HepG2 (cell line): ENCODE measurements at regions not wholly inside any gene's neighbourhood (a gene's known extent, or its start where the extent isn't known, plus 50 kb on each side); places are given as distances from the start of the nearest gene placed in this dataset.

ENCODE experiments used
- ATAC-seq: fragments of 200-7000 bp; cut with Tn5 transposase; 3 replicates; pipeline ENCODE4 v1.9.1; 2020; ENCODE audit warnings: mild to moderate bottlenecking, moderate library complexity
- BruUV-seq: library from RNA; stranded (reverse); fragments of 400-500 nt; replicated peaks from 2 replicates; lab custom pipeline; 2021; lab: Mats Ljungman, UMichigan
- CTCF ChIA-PET: fragments of 300-600 bp; formaldehyde crosslinking; extraction: SDS; loops from one replicate; lab custom pipeline; 2021; ENCODE audit warnings: low total read pairs, inconsistent platforms, low intra/inter-chr PET ratio; lab: Yijun Ruan, JAX
- POLR2A ChIA-PET: fragments of 350-600 bp; sonication (Branson Sonifier 250); formaldehyde crosslinking; loops from one replicate; lab custom pipeline; 2020; ENCODE audit warnings: antibody characterized with exemption, inconsistent platforms; lab: Yijun Ruan, JAX
- DNase-seq: peaks from one replicate; pipeline ENCODE4 v3.0.0-alpha.2; 2015; ENCODE audit warnings: low spot score
- FAIRE-seq: peaks from 3 replicates; lab custom pipeline; 2011; peaks lifted over from hg19 to GRCh38; lab: Jason Lieb, UNC
- H2AFZ ChIP-seq: one replicate; pipeline ENCODE4 v1.6.1; 2011; ENCODE audit warnings: low read length, inconsistent platforms
- H3K27ac ChIP-seq: fragments of 300-600 bp; 3 replicates; pipeline ENCODE4 v1.8.0; 2011; ENCODE audit warnings: mixed run types, mild to moderate bottlenecking, mixed read lengths, low read length, inconsistent platforms; ENCODE audit not compliant: insufficient read depth; ENCODE audit errors: extremely low read length
- H3K27me3 ChIP-seq, 2 experiments: fragments of 200-600 bp in 1 of 2; 2 replicates in 1 of 2; 3 replicates in 1 of 2; pipeline versions ENCODE4 v1.6.0 to v1.8.0; 2011; ENCODE audit warnings: low read length in 2 of 2, mild to moderate bottlenecking in 2 of 2, moderate library complexity in 2 of 2, inconsistent platforms in 1 of 2; ENCODE audit not compliant: insufficient read depth in 2 of 2, control insufficient read depth in 1 of 2
- H3K36me3 ChIP-seq, 2 experiments: fragments of 200-600 bp in 1 of 2; replicated peaks in 1 of 2; 2 replicates in 1 of 2; 3 replicates in 1 of 2; pipeline versions ENCODE4 v1.5.1 to v1.8.0; 2011; ENCODE audit warnings: low read length in 2 of 2, inconsistent platforms in 1 of 2; ENCODE audit not compliant: insufficient read depth in 2 of 2, control insufficient read depth in 1 of 2
- H3K4me1 ChIP-seq: 2 replicates; pipeline ENCODE4 v1.5.1; 2012; ENCODE audit warnings: low read length, inconsistent platforms; ENCODE audit not compliant: insufficient read depth
- H3K4me2 ChIP-seq: 2 replicates; pipeline ENCODE4 v1.6.0; 2011; ENCODE audit warnings: low read depth, low read length, inconsistent platforms
- H3K4me3 ChIP-seq, 3 experiments: fragments of 200-600 bp in 1 of 3; sonication (generic), shearing (Covaris generic) in 1 of 3; replicated peaks in 1 of 3; 2 replicates each; pipeline ENCODE4 v1.5.1; 2011 to 2016; ENCODE audit warnings: low read length in 3 of 3, inconsistent platforms in 2 of 3, low read depth in 2 of 3, mild to moderate bottlenecking in 2 of 3, control low read depth in 1 of 3, mixed read lengths in 1 of 3; ENCODE audit not compliant: insufficient read depth in 1 of 3
- H3K79me2 ChIP-seq: one replicate; pipeline ENCODE4 v1.6.1; 2011; ENCODE audit warnings: low read length, inconsistent platforms; ENCODE audit not compliant: insufficient read depth
- H3K9ac ChIP-seq: 2 replicates; pipeline ENCODE4 v1.6.0; 2011; ENCODE audit warnings: mild to moderate bottlenecking, low read depth, low read length, inconsistent platforms; ENCODE audit not compliant: insufficient read depth
- H3K9me3 ChIP-seq: 2 replicates; pipeline ENCODE4 v1.5.1; 2012; ENCODE audit warnings: mild to moderate bottlenecking, low read length
- H4K20me1 ChIP-seq: 2 replicates; pipeline ENCODE4 v1.6.0; 2011; ENCODE audit warnings: inconsistent platforms, mild to moderate bottlenecking, low read length, moderate library complexity; ENCODE audit not compliant: insufficient read depth
- IKZF1 ChIP-seq: fragments of 450-650 bp; IDR thresholded peaks from 2 replicates; pipeline ENCODE4 v1.7.1; 2016
- NFKB2 ChIP-seq: sonication (generic); formaldehyde crosslinking; IDR thresholded peaks from 2 replicates; pipeline ENCODE4 v1.4.0; 2020; ENCODE audit warnings: missing genetic modification reagents, borderline replicate concordance
- NR2F1 ChIP-seq, 2 experiments: fragments of 450-650 bp in 1 of 2; formaldehyde crosslinking in 1 of 2; IDR thresholded peaks; 2 replicates each; pipeline versions ENCODE4 v1.5.0 to v1.6.1; 2016 to 2020; ENCODE audit warnings: mild to moderate bottlenecking in 1 of 2, missing compliant biosample characterization in 1 of 2, missing genetic modification reagents in 1 of 2, moderate library complexity in 1 of 2
- PAF1 ChIP-seq: IDR thresholded peaks from 2 replicates; pipeline ENCODE4 v1.6.1; 2016; ENCODE audit warnings: missing genetic modification reagents, missing compliant biosample characterization
- PLRG1 ChIP-seq: fragments of 450-650 bp; conservative IDR thresholded peaks from 2 replicates; pipeline ENCODE4 v1.6.1; 2016
- ZFP90 ChIP-seq: sonication (generic); formaldehyde crosslinking; IDR thresholded peaks from 2 replicates; pipeline ENCODE4 v1.8.0; 2022; ENCODE audit warnings: missing genetic modification reagents, mild to moderate bottlenecking, inconsistent platforms, borderline replicate concordance
- ZSCAN20 ChIP-seq: sonication (generic); formaldehyde crosslinking; IDR thresholded peaks from 2 replicates; pipeline ENCODE4 v1.4.0; 2020; ENCODE audit warnings: missing genetic modification reagents, mild to moderate bottlenecking, borderline replicate concordance
- WGBS: methylation state at CpG from one replicate; pipeline ENCODE4 v1.1.6; 2017; ENCODE audit warnings: low lambda C conversion rate; 5-methylcytosine and 5-hydroxymethylcytosine counted together
- in situ Hi-C: cut with HindIII; loops from 2 replicates; pipeline ENCODE4 v1.10.0; 2017; ENCODE audit warnings: low pct_unique_long_range_greater_than_20kb; ENCODE audit not compliant: extremely low pct_ligation_motif_present
- intact Hi-C: fragments of 100-400 bp; cut with micrococcal nuclease; formaldehyde crosslinking; loops from one replicate; pipeline ENCODE4 v1.10.0; 2022; ENCODE audit not compliant: unreplicated experiment
- TF ChIP-seq, protein P1 (sequence below): fragments of 450-650 bp; IDR thresholded peaks from 2 replicates; pipeline ENCODE4 v1.6.1; 2016
- TF ChIP-seq, protein P2 (sequence below): sonication (generic); formaldehyde crosslinking; IDR thresholded peaks from 2 replicates; pipeline ENCODE4 v1.4.0; 2020; ENCODE audit warnings: missing genetic modification reagents

- POLR2A ChIA-PET = no interaction called here
- intact Hi-C loops = no loop called here
- 67% methylated on average over 18 of the region's 20 CpGs for WGBS
- H3K27me3 ChIP-seq = peaks cover 1 to 50% of the 10 kb centered on the region in 2 experiments; a peak in 3 of 5 replicates
- no peaks in the 10 kb centered on the region for H3K4me1 ChIP-seq
- H3K9me3 ChIP-seq = no peaks in the 10 kb centered on the region
- no peak for ATAC-seq
- no peak for DNase-seq
- no peaks in the 10 kb centered on the region for H3K36me3 ChIP-seq
- no peaks in the 10 kb centered on the region for H4K20me1 ChIP-seq
- no peak overlapping the region for H3K4me2 ChIP-seq
- BruUV-seq = no TSS peak
- CTCF ChIA-PET = no interaction called here
- TF ChIP-seq, protein P1, sequence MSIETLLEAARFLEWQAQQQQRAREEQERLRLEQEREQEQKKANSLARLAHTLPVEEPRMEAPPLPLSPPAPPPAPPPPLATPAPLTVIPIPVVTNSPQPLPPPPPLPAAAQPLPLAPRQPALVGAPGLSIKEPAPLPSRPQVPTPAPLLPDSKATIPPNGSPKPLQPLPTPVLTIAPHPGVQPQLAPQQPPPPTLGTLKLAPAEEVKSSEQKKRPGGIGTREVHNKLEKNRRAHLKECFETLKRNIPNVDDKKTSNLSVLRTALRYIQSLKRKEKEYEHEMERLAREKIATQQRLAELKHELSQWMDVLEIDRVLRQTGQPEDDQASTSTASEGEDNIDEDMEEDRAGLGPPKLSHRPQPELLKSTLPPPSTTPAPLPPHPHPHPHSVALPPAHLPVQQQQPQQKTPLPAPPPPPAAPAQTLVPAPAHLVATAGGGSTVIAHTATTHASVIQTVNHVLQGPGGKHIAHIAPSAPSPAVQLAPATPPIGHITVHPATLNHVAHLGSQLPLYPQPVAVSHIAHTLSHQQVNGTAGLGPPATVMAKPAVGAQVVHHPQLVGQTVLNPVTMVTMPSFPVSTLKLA = peak; percentile 96
- TF ChIP-seq PLRG1 = no peak
- TF ChIP-seq, all 625 proteins: peak for 1
- H3K27ac ChIP-seq = no peak overlapping the region
- FAIRE-seq = no peak
- H2AFZ ChIP-seq = no peak overlapping the region
- no peaks in the 10 kb centered on the region for H3K79me2 ChIP-seq
- in situ Hi-C loops = no loop called here
- H3K4me3 ChIP-seq = no peak overlapping the region
- H3K9ac ChIP-seq = no peak overlapping the region
Measured at GRCh38 chr1:5500541-5500940, 491.7 kb downstream of the NPHP4 start.

- in situ Hi-C loops = no loop called here
- DNase-seq = no peak
- no peak for FAIRE-seq
- H3K4me2 ChIP-seq = no peak overlapping the region
- no peaks in the 10 kb centered on the region for H3K4me1 ChIP-seq
- H4K20me1 ChIP-seq = no peaks in the 10 kb centered on the region
- intact Hi-C loops = no loop called here
- no peaks in the 10 kb centered on the region for H3K36me3 ChIP-seq
- ChIA-PET CTCF (no interaction called here), POLR2A (no interaction called here)
- no peak overlapping the region for H3K4me3 ChIP-seq
- ATAC-seq = no peak
- WGBS = no CpG with 5 or more reads among the region's 6 CpGs
- no peak overlapping the region for H3K9ac ChIP-seq
- no peak overlapping the region for H2AFZ ChIP-seq
- peaks cover 2 to 44% of the 10 kb centered on the region in 2 experiments; a peak in 4 of 5 replicates for H3K27me3 ChIP-seq
- no peaks in the 10 kb centered on the region for H3K9me3 ChIP-seq
- no peak for TF ChIP-seq ZFP90
- no peak for TF ChIP-seq NR2F1 (CRISPR knock-in tag; IDR thresholded peaks at IDR 0.05)
- no peak for TF ChIP-seq PAF1 (CRISPR knock-in tag)
- TF ChIP-seq IKZF1 = no peak
- no peak for TF ChIP-seq NFKB2 (CRISPR knock-in tag)
- no peak for TF ChIP-seq ZSCAN20 (CRISPR knock-in tag)
- TF ChIP-seq, protein P2, sequence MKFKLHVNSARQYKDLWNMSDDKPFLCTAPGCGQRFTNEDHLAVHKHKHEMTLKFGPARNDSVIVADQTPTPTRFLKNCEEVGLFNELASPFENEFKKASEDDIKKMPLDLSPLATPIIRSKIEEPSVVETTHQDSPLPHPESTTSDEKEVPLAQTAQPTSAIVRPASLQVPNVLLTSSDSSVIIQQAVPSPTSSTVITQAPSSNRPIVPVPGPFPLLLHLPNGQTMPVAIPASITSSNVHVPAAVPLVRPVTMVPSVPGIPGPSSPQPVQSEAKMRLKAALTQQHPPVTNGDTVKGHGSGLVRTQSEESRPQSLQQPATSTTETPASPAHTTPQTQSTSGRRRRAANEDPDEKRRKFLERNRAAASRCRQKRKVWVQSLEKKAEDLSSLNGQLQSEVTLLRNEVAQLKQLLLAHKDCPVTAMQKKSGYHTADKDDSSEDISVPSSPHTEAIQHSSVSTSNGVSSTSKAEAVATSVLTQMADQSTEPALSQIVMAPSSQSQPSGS (CRISPR knock-in tag) = no peak
- H3K27ac ChIP-seq = no peak overlapping the region
- BruUV-seq = no TSS peak
- no peaks in the 10 kb centered on the region for H3K79me2 ChIP-seq
Measured at GRCh38 chr1:5497503-5497902, 494.7 kb downstream of the NPHP4 start.
